NCI-H510A treated with DMSO at 0.1 percent for 48 hours (cell line): ENCODE measurements at regions not wholly inside any gene's neighbourhood (a gene's known extent, or its start where the extent isn't known, plus 50 kb on each side); places are given as distances from the start of the nearest gene placed in this dataset.
"Not testable (repeated sequence)": the region's sequence is repeated elsewhere in the genome, so short reads cannot be mapped to it uniquely, and the experiment has no call there.

Source experiments
- DNase-seq: peaks from one replicate; lab custom pipeline; 2025; lab: John Stamatoyannopoulos, UW

DNA sequence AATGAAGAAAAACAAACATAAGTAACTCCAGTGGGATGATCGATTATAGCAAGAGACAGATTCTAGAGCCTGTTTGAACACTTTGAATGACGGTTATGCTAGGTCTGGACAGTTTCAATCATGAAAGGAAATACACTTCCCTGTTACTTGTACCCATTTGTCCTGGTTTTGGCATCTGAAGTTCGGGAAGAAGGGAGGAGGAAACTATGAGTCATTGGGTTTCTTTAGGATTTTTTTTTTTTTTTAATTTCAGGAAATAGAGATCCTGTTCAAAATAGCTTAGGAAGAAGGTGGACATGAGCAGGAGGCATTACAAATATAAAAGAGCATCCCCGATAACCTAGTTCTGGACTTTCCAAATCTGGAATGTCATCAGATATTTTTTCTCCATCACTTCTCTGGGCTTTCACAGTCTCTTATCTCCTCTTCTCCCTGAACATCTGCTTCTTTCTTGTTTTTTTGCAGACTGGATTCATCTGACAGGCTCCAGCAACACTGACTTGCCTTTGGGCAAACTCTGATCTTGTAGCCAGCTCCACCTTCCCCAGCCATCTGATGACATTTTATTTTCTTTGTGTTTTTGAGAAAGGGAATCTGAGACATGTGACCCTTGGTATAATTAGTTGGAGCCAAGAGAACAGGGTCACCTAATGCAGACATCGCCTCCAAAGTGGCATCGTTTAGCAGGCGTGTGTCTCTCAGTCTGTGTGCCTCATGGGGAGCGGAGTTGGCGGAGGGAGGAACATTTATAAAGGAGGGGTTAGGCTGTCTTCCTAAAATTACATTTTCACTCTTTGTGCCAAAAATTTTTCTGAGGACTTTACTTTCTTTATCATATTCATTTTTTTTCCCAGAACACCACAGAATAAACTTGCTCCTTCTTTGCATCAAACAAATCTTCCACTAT is 195.3 kb upstream of the EPHA4 start:
- DNase-seq: no peak

DNA sequence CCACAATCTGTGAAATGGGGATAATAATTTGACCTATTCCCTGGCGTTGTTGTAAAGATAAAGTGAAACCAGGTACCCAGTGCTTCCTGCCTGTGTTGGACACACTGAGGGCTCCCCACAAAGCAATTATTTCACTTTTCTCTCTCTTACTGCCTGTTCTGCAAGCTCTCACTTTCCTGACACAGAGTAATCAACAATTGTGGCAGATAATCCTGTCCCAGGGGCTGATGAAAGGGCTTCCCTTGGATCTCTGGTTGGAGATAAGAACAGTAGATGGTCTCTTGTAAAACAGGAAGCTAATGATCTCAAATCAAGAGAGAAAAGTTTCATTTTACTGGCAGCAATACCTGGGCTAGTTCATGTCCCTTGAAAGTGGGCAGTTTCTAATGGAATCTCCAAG is 190.4 kb upstream of the EPHA4 start:
- DNase-seq: no peak

DNA sequence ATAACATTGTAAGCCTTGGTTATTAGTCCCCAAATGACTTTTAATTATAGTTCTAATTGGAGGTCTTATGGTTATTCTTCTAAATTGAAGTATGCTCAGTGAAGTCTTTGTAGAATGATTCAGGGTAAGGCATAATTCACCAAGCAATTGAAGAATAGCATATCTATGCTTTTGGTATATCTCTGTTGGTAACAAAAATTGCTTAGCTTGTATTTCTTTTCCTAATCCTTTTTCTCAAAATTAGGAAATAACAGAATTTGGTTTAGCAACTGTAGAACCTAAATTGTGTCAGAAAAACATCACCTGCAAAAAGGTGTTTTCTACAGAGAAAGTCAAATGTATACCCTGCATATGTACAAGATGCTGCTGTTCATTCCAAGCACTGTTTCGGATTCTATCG is 189.2 kb upstream of the EPHA4 start:
- DNase-seq: no peak

GRCh38 chr2:221758076-221758475 is 186.0 kb upstream of the EPHA4 start:
- no peak for DNase-seq

- DNase-seq: no peak
Measured at GRCh38 chr2:221753401-221753800, 181.3 kb upstream of the EPHA4 start.

GRCh38 chr2:221752781-221753180 is 180.7 kb upstream of the EPHA4 start:
- DNase-seq: no peak

DNA sequence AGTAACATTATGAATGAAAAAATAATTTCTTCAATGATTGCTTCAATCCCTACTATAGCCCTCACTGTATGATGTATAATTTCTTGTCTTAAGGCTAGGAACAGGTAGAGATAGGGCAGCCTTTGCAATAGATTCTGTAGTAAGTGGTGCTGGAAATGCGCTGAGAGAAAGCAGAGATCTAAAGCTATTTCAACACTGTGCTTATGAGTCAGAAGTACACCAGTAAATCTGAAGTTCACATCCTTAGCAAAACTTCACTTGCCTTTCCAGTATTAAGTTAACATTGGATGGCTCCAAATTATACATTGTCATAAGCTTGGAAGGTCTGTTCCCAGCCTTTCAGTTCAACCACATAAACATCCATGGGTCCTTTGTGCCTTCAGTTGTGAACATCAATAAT is 178.2 kb upstream of the EPHA4 start:
- no peak for DNase-seq

- DNase-seq: no peak
Measured at GRCh38 chr2:221747289-221747972, 175.3 kb upstream of the EPHA4 start.

GRCh38 chr2:221741496-221742211 is 169.6 kb upstream of the EPHA4 start:
- peak; percentile 3 for DNase-seq

DNA sequence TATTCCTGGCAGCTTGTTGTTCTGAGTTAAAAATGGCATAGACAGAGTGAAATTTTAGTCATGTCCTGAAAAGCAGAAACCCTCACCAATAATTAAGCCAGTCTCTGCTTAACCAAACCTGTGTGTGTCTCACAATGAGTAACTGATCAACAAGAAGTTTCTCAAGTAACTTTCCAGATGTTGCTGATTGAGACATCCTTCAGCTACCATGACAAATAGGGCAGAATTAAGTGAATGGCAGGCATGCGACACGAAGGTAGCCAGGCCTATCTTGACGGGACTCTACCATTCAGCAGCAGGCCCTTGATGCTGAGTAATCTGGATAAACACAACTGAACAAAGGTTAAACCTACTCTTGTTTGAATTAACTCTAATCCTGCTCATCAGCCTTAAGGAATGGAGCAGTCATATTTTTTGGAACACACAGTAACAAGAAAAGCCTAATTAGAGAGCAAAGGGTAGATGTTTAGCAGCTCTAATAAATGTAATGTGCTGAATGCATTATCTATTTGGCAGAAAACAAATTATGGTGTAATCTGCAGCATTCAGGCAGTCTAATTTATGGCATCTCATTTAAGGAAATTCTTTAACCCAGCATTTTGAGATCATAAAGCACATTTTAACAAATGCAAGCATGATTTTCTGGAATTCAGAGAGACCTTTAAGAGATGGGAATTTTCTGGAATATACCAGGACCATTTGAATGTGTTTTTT is 159.5 kb upstream of the EPHA4 start:
- no peak for DNase-seq

- DNase-seq: no peak
Measured at GRCh38 chr2:221726894-221727513, 154.9 kb upstream of the EPHA4 start.

DNA sequence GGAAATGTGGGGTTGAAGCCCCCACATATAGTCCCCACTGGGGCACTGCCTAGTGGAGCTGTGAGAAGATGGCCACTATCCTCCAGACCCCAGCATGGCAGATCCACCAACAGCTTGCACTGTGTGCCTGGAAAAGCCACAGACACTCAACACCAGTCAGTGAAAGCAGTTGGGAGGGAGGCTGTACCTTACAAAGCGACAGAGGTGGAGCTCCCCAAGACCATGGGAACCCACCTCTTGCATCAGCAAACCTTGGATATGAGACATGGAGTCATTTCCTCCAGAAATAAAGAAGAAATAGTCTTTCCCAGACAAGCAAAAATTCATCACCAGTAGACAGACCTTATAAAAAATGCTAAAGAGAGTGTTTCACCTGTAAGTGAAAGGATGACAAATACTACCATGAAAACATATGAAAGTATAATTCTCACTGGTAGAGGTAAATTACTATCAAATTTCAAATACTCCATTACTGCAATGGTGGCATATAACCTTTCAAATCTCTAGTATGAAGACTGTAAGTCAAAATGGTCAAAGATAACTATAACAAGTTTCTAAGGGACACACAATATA is 152.6 kb upstream of the EPHA4 start:
- DNase-seq: no peak

GRCh38 chr2:221724117-221724516 is 152.0 kb upstream of the EPHA4 start:
- not testable (repeated sequence) for DNase-seq

- no peak for DNase-seq
Measured at GRCh38 chr2:221716426-221717303, 144.6 kb upstream of the EPHA4 start.

- no peak for DNase-seq
Measured at GRCh38 chr2:221715523-221716247, 143.6 kb upstream of the EPHA4 start.

DNA sequence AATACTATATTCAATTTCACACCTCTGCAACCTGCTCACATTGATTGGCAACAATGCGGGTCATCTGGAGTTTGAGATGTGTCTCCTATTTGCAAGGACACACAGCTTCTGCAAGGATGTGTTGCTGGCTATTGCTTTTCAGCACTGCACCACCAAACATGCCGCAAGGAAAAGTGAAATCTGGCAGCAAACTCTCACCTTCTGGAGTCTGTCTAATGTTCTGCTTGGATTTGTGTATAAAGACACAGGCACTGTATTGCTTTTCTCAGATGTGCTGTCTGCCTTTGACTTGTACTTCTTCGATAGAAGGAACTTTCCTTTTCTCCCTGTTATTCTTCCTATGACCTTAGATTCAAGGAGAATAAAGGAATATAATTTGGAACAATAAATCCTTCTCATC is 138.6 kb upstream of the EPHA4 start:
- no peak for DNase-seq

- no peak for DNase-seq
Measured at GRCh38 chr2:221708902-221709301, 136.8 kb upstream of the EPHA4 start.

DNA sequence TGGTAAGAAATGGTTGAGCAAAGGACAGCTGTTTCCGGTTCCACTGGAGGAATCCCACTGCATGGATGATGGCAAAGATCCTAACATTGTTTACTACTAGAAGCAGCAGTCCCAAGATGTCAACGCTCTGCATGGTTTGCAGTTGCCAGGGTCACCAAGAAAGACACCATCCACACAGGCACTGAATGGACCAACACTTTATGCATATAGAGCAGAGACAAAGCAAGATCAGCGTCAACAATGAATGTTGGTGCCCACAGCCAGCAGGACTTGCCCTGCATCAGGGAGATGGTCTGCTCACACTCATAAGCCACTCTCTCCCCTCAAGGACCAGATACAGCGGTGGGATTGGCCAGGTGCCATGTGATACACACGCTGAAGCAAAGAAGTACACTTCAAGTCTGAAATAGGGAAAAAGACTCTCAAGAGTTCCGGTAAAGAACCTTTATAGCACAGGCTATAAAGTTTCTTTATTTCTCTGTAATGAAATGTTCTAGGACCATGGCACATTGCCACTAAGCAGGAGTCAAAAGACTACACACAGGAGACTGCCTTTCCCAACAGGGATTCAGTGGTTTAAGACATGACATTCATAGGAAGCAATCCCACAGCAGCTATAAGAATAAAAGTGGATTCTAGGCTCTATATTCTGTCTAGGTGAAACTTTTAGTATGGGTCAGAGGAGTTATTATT is 133.2 kb upstream of the EPHA4 start:
- peak; percentile 19 for DNase-seq

DNA sequence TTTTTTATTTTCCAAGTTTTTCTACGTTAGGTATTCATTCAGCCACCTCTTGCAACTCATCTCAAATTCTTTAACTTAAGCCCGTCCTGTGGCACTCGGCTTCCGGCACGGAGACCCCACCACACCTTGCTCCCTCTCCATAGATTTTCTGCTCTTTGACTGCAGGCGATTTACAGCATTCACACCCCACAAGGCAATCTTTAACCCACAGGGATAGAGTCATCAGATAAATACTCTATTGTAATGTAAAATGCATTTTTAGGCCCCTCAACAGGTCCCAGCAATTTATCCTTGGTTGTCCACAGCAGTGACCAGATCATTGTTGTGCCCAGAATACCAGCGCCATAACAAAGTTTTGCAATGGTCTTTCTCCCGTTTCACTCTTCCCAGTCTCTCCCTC is 132.3 kb upstream of the EPHA4 start:
- no peak for DNase-seq
